Adrenal gland (tissue), 9 donors: ENCODE measurements at regions not wholly inside any gene's neighbourhood (a gene's known extent, or its start where the extent isn't known, plus 50 kb on each side); places are given as distances from the start of the nearest gene placed in this dataset.

Source experiments
- DNase-seq, 7 donors: peaks; one replicate each; pipeline ENCODE4 v3.0.0-alpha.2; 2019 to 2020
- H3K27ac ChIP-seq, 5 donors: fragments of 200-600 bp; sonication (generic) in 4 of 5; 1 replicate in 3 of 5; 2 replicates in 2 of 5; pipeline versions ENCODE4 v1.5.1 to v1.8.0; 2016 to 2020; ENCODE audit warnings: mild to moderate bottlenecking in 1 of 5
- H3K27me3 ChIP-seq: fragments of 200-600 bp; 2 replicates; pipeline ENCODE4 v1.8.0; 2021
- H3K36me3 ChIP-seq, 2 donors: fragments of 200-600 bp; replicated peaks in 1 of 2; 1 replicate in 1 of 2; 2 replicates in 1 of 2; pipeline versions ENCODE4 v1.5.1 to v1.8.0; 2018 to 2022
- H3K4me1 ChIP-seq, 2 donors: fragments of 200-600 bp; replicated peaks in 1 of 2; 1 replicate in 1 of 2; 2 replicates in 1 of 2; pipeline versions ENCODE4 v1.5.1 to v1.8.0; 2018 to 2021
- H3K4me3 ChIP-seq, 4 donors: fragments of 200-600 bp; sonication (generic) in 3 of 4; one replicate each; pipeline ENCODE4 v1.5.1; 2016 to 2018
- H3K9me3 ChIP-seq, 3 donors: fragments of 200-600 bp; sonication (generic) in 1 of 3; replicated peaks in 1 of 3; 1 replicate in 2 of 3; 2 replicates in 1 of 3; pipeline versions ENCODE4 v1.5.1 to v1.8.0; 2016 to 2021
- CTCF ChIP-seq, 6 experiments: fragments of 450-650 bp in 4 of 6; fragments of 200-600 bp in 2 of 6; sonication (generic) in 1 of 6; IDR thresholded peaks; 1 replicate in 5 of 6; 2 replicates in 1 of 6; pipeline versions ENCODE4 v1.5.1 to v1.8.0; 2016 to 2021; ENCODE audit warnings: antibody characterized with exemption in 6 of 6, mild to moderate bottlenecking in 2 of 6, moderate library complexity in 1 of 6
- POLR2A ChIP-seq, 2 donors: fragments of 450-650 bp; IDR thresholded peaks; one replicate each; pipeline ENCODE4 v1.6.1; 2017; ENCODE audit warnings: antibody characterized with exemption in 2 of 2, mild to moderate bottlenecking in 2 of 2, moderate library complexity in 1 of 2
- WGBS, 4 donors: extraction: QIAGEN DNeasy Blood & Tissue Kit in 2 of 4; methylation state at CpG; one replicate each; pipeline versions ENCODE4 v1.1.5 to v1.1.7; 2013 to 2017; 5-methylcytosine and 5-hydroxymethylcytosine counted together
- intact Hi-C, 2 donors: fragments of 100-400 bp; cut with DNase I; formaldehyde crosslinking; loops; one replicate each; pipeline versions ENCODE4 v1.14.1 to v1.15.0; 2022 to 2023
- donor health status: healthy with polysubstance abuse.
- donor health status: Bipolar disorder and iron deficiency.
- donor health status: DM: yes; HTN: yes; CAD: no.
- donor health status: DM: no; HTN: no; CAD: no.
- donor health status: DM: no; HTN: no; CAD: no.

DNA sequence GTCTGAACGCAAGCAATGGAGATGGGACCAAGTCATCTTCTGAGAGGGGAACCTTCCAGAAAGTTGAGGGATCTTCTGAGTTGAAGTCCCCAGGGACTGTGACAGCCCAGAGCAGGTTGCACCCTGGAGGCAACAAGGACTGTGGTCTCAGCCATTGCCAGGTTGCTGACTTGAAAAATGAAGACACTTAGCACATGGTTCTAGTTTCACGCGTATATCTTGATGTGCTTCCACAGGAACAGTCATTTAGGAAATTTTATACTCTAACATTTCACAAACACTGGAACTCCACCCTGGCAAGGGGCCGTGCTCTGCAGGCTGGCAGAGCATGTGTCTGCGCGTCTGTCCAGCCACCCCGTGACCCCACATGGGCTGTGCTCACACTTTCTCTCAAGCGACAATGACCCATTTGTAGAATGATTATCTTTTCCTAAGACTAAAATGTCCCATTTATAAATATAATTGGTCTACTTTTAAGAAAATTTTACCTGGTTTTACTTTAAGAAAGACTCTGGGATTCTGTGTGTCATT is 157.0 kb downstream of the ERMARD start:
- no peak for DNase-seq
- H3K36me3 ChIP-seq = no peaks in the 10 kb centered on the region
- peaks cover 0 to 7% of the 10 kb centered on the region in 2 donors for H3K4me1 ChIP-seq
- TF ChIP-seq CTCF (IDR thresholded peaks at IDR 0.05) (no peak), POLR2A (IDR thresholded peaks at IDR 0.05) (no peak)
- no peaks in the 10 kb centered on the region for H3K9me3 ChIP-seq
- H3K27me3 ChIP-seq = no peaks in the 10 kb centered on the region
- intact Hi-C loops = no loop called here
- 90 to 93% (median 92%) methylated on average over 8 of the region's 8 CpGs for WGBS, 4 donors
- no peak overlapping the region for H3K27ac ChIP-seq
- no peak overlapping the region for H3K4me3 ChIP-seq

DNA sequence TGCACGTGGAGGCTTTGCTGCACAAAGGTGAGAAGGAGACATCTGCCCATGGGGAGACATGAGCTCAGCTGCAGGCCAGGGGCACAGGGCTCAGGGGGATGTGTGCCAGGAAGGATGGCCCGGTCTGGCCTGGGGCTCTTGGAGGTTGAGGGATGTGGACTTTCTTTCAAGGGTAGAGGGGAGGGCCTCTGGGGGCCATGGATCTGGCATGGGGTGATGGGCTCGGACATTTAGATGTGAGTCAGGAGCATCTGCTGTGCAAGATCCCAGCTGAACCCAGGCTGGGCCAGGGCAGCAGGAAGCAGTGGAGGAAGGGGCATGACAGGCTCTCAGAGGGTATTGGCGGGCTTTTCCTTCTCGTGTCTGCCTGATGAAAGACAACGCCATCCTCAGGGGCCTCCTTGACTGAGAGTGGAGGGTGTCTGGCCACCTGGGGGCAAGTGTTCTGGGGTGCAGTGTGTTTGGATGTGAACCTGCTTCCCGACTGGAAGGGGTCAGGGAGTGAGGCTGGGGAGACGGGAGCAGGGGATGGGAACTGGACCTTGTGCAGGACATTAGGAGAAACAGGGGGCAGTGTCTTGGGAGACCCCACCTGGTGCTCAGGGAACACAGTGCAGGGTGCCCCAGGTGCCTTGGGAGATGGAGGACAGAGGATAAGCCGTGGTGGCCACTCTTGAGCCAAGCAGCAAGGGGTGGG is 156.1 kb downstream of the ERMARD start:
- no peaks in the 10 kb centered on the region for H3K36me3 ChIP-seq
- no peak for DNase-seq
- intact Hi-C loops = no loop called here

GRCh38 chr6:169906688-169907418 is 155.4 kb downstream of the ERMARD start:
- Histone ChIP-seq H3K27ac (peak overlapping the region in 1 of 5 donors; percentile 35), H3K27me3 (no peaks in the 10 kb centered on the region), H3K4me3 (no peak overlapping the region), H3K4me1 (peaks cover 0 to 7% of the 10 kb centered on the region in 2 donors), H3K9me3 (no peaks in the 10 kb centered on the region), H3K36me3 (no peaks in the 10 kb centered on the region)
- intact Hi-C loops = no loop called here
- TF ChIP-seq POLR2A (IDR thresholded peaks at IDR 0.05) (no peak), CTCF (IDR thresholded peaks at IDR 0.05) (no peak)
- peak in 4 of 7 donors; percentile 25 to 65 (median 41) for DNase-seq
- 80 to 92% (median 82%) methylated on average over 6 to 13 of the region's 13 CpGs for WGBS, 4 donors

More for the DNA sequence above, 156.1 kb downstream of the ERMARD start:
- Histone ChIP-seq H3K9me3 (no peaks in the 10 kb centered on the region), H3K4me1 (peaks cover 0 to 7% of the 10 kb centered on the region in 2 donors), H3K4me3 (no peak overlapping the region), H3K27me3 (no peaks in the 10 kb centered on the region), H3K27ac (no peak overlapping the region)
- 75 to 84% (median 78%) methylated on average over 7 to 9 of the region's 9 CpGs for WGBS, 4 donors
- no peak for TF ChIP-seq POLR2A (IDR thresholded peaks at IDR 0.05)
- TF ChIP-seq CTCF (IDR thresholded peaks at IDR 0.05) = no peak

GRCh38 chr6:169906004-169906687 is 154.7 kb downstream of the ERMARD start:
- peak in 3 of 7 donors; percentile 21 to 62 (median 25) for DNase-seq
- Histone ChIP-seq H3K9me3 (no peaks in the 10 kb centered on the region), H3K27me3 (no peaks in the 10 kb centered on the region), H3K4me3 (no peak overlapping the region), H3K4me1 (peaks cover 0 to 7% of the 10 kb centered on the region in 2 donors), H3K27ac (peak overlapping the region in 1 of 5 donors; percentile 35), H3K36me3 (no peaks in the 10 kb centered on the region)
- intact Hi-C loops = no loop called here
- TF ChIP-seq CTCF (IDR thresholded peaks at IDR 0.05) = no peak
- TF ChIP-seq POLR2A (IDR thresholded peaks at IDR 0.05) = no peak
- WGBS, 4 donors = 77 to 93% (median 83%) methylated on average over 16 to 24 of the region's 24 CpGs
